ENCODE measurements at regions not wholly inside any gene's neighbourhood (a gene's known extent, or its start where the extent isn't known, plus 50 kb on each side); places are given as distances from the start of the nearest gene placed in this dataset.

- FAIRE-seq (no peak), DNase-seq (peak in 1 of 5 donors; percentile 77)
- intact Hi-C loops (cut with DNase I), result no loop called here
- Histone ChIP-seq H3K27ac (ENCODE audit: low read depth in 2 of 2, low read length in 2 of 2) (no peak overlapping the region), H3K9me3 (ENCODE audit: control insufficient read depth in 2 of 3, insufficient read depth in 1 of 3, low read length in 3 of 3) (no peaks in the 10 kb centered on the region), H3K27me3 (ENCODE audit: control insufficient read depth, insufficient read depth, low read length) (no peaks in the 10 kb centered on the region), H3K4me1 (ENCODE audit: control insufficient read depth in 2 of 3, insufficient read depth in 2 of 3, low read depth in 1 of 3, low read length in 3 of 3) (no peaks in the 10 kb centered on the region), H3K4me3 (ENCODE audit: low read length in 3 of 3) (no peak overlapping the region), H3K9ac (ENCODE audit: low read length in 3 of 3) (no peak overlapping the region), H3K36me3 (ENCODE audit: control insufficient read depth in 2 of 3, insufficient read depth in 3 of 3, low read length in 3 of 3) (no peaks in the 10 kb centered on the region)
- no peak for TF ChIP-seq CTCF (IDR thresholded peaks at IDR 0.05; ENCODE audit: borderline replicate concordance, extremely low read depth, insufficient read depth)
These were observed 333.2 kb downstream of the CASP12 start for GRCh38 chr11:104564921-104565582.

GRCh38 chr11:104556606-104557301 lies 341.5 kb downstream of the CASP12 start:
- FAIRE-seq (no peak), DNase-seq (no peak)
- Histone ChIP-seq H3K9ac (ENCODE audit: low read length in 3 of 3) (no peak overlapping the region), H3K4me1 (ENCODE audit: control insufficient read depth in 2 of 3, insufficient read depth in 2 of 3, low read depth in 1 of 3, low read length in 3 of 3) (no peaks in the 10 kb centered on the region), H3K27ac (ENCODE audit: low read depth in 2 of 2, low read length in 2 of 2) (no peak overlapping the region), H3K36me3 (ENCODE audit: control insufficient read depth in 2 of 3, insufficient read depth in 3 of 3, low read length in 3 of 3) (no peaks in the 10 kb centered on the region), H3K9me3 (ENCODE audit: control insufficient read depth in 2 of 3, insufficient read depth in 1 of 3, low read length in 3 of 3) (no peaks in the 10 kb centered on the region), H3K4me3 (ENCODE audit: low read length in 3 of 3) (no peak overlapping the region), H3K27me3 (ENCODE audit: control insufficient read depth, insufficient read depth, low read length) (no peaks in the 10 kb centered on the region)
- no peak for TF ChIP-seq CTCF (IDR thresholded peaks at IDR 0.05; ENCODE audit: borderline replicate concordance, extremely low read depth, insufficient read depth)
- intact Hi-C loops (cut with DNase I), result no loop called here

- no peak for TF ChIP-seq CTCF (IDR thresholded peaks at IDR 0.05; ENCODE audit: borderline replicate concordance, extremely low read depth, insufficient read depth)
- Histone ChIP-seq H3K27ac (ENCODE audit: low read depth in 2 of 2, low read length in 2 of 2) (no peak overlapping the region), H3K9me3 (ENCODE audit: control insufficient read depth in 2 of 3, insufficient read depth in 1 of 3, low read length in 3 of 3) (no peaks in the 10 kb centered on the region), H3K27me3 (ENCODE audit: control insufficient read depth, insufficient read depth, low read length) (no peaks in the 10 kb centered on the region), H3K4me3 (ENCODE audit: low read length in 3 of 3) (no peak overlapping the region), H3K4me1 (ENCODE audit: control insufficient read depth in 2 of 3, insufficient read depth in 2 of 3, low read depth in 1 of 3, low read length in 3 of 3) (no peaks in the 10 kb centered on the region), H3K36me3 (ENCODE audit: control insufficient read depth in 2 of 3, insufficient read depth in 3 of 3, low read length in 3 of 3) (no peaks in the 10 kb centered on the region), H3K9ac (ENCODE audit: low read length in 3 of 3) (no peak overlapping the region)
- FAIRE-seq, result no peak
- no peak for DNase-seq
- intact Hi-C loops (cut with DNase I), result no loop called here
These were observed 349.2 kb downstream of the CASP12 start for GRCh38 chr11:104549019-104549418.

Data from kidney (tissue), 13 donors.